Bronchial epithelial cell (primary cell): ENCODE measurements at regions not wholly inside any gene's neighbourhood (a gene's known extent, or its start where the extent isn't known, plus 50 kb on each side); places are given as distances from the start of the nearest gene placed in this dataset.

Experiments
- DNase-seq: peaks from one replicate; pipeline ENCODE4 v3.0.0-alpha.2; 2010; ENCODE audit warnings: low read depth
- FAIRE-seq: peaks from 2 replicates; lab custom pipeline; 2011; peaks lifted over from hg19 to GRCh38; lab: Jason Lieb, UNC
- H3K27me3 ChIP-seq: 2 replicates; pipeline ENCODE4 v1.5.1; 2011; ENCODE audit warnings: low read length; ENCODE audit not compliant: control insufficient read depth, insufficient read depth
- H3K36me3 ChIP-seq: 2 replicates; pipeline ENCODE4 v1.5.1; 2011; ENCODE audit warnings: low read length; ENCODE audit not compliant: control insufficient read depth, insufficient read depth
- H3K4me3 ChIP-seq: 2 replicates; pipeline ENCODE4 v1.5.1; 2011; ENCODE audit warnings: mild to moderate bottlenecking, low read depth, low read length, control low read depth
- CTCF ChIP-seq: IDR thresholded peaks from 2 replicates; pipeline ENCODE4 v1.5.1; 2011; ENCODE audit warnings: mild to moderate bottlenecking, moderate library complexity, low read length, control low read depth, inconsistent platforms; ENCODE audit not compliant: insufficient read depth, severe bottlenecking

- Histone ChIP-seq H3K4me3 (no peak overlapping the region), H3K27me3 (no peaks in the 10 kb centered on the region), H3K36me3 (no peaks in the 10 kb centered on the region)
- TF ChIP-seq CTCF: no peak
- DNase-seq (peak; percentile 15), FAIRE-seq (no peak)
These were observed 308.6 kb downstream of the TLE1 start for GRCh38 chr9:81380504-81381359.

- Histone ChIP-seq H3K27me3 (no peaks in the 10 kb centered on the region), H3K4me3 (no peak overlapping the region), H3K36me3 (no peaks in the 10 kb centered on the region)
- DNase-seq (no peak), FAIRE-seq (no peak)
- TF ChIP-seq CTCF: no peak
These were observed 309.7 kb downstream of the TLE1 start for GRCh38 chr9:81379655-81380054.

DNA sequence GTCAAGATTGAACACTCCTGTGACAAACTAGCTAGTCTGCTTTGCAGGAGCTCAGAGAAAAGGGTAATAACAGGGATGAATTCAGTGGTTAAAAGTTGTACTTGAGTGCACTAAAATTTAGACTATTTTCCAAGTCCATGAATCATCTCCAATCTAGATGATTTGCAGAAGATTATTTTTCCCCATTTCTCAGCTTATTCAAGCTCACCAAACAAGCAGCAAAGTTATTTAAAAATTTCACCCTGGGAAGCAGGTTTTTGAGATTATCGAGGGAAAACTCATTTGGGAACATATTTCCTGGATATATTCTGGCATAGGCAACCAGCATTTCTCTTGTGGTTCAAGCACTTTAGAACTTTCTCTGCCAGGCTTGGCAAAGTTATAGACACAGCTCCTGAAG lies 311.4 kb downstream of the TLE1 start:
- no peak for TF ChIP-seq CTCF
- Histone ChIP-seq H3K4me3 (no peak overlapping the region), H3K27me3 (no peaks in the 10 kb centered on the region), H3K36me3 (no peaks in the 10 kb centered on the region)
- no peak for FAIRE-seq
- DNase-seq: no peak

DNA sequence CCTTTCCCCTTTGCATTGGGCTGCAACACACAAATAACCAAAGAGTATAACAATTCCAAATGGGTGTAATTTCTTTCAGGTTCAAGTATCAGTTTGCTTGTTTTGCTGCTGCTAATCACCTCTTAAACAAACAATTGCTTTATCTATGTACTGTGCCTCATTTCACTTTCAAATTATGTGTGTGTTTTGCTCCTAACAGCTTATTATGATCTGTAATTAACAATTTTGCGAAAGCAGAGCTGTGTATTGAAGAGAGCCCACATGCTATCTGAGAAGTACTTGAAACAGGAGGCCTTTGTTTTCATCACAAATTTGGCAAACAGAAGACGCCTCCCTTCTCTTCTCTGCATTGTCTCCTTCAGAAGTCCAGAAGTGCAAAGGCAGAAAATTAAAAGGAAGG lies 312.0 kb downstream of the TLE1 start:
- Histone ChIP-seq H3K27me3 (no peaks in the 10 kb centered on the region), H3K36me3 (no peaks in the 10 kb centered on the region), H3K4me3 (no peak overlapping the region)
- no peak for TF ChIP-seq CTCF
- FAIRE-seq (no peak), DNase-seq (no peak)

- H3K27me3 ChIP-seq: no peaks in the 10 kb centered on the region
- DNase-seq: no peak
- no peaks in the 10 kb centered on the region for H3K36me3 ChIP-seq
- no peak overlapping the region for H3K4me3 ChIP-seq
- no peak for TF ChIP-seq CTCF
- FAIRE-seq: peak; percentile 68
These were observed 313.9 kb downstream of the TLE1 start for GRCh38 chr9:81375187-81376100.
